CD14-positive monocyte (primary cell): ENCODE measurements at regions not wholly inside any gene's neighbourhood (a gene's known extent, or its start where the extent isn't known, plus 50 kb on each side); places are given as distances from the start of the nearest gene placed in this dataset.

Experiments
- DNase-seq, 3 donors: peaks; one replicate each; pipeline ENCODE4 v3.0.0-alpha.2; 2011 to 2022
- H2AFZ ChIP-seq: 2 replicates; pipeline ENCODE4 v1.6.0; 2012; ENCODE audit warnings: mild to moderate bottlenecking, low read depth, low read length, inconsistent platforms; ENCODE audit not compliant: insufficient read depth, poor library complexity, severe bottlenecking
- H3K27ac ChIP-seq, 2 donors: 1 replicate in 1 of 2; 2 replicates in 1 of 2; pipeline ENCODE4 v1.5.1; 2012 to 2013; ENCODE audit warnings: low read length in 2 of 2, control low read depth in 1 of 2, inconsistent platforms in 1 of 2, low read depth in 1 of 2, mild to moderate bottlenecking in 1 of 2
- H3K27me3 ChIP-seq, 2 donors: one replicate each; pipeline versions ENCODE4 v1.6.0 to v1.6.1; 2011 to 2013; ENCODE audit warnings: low read length in 2 of 2; ENCODE audit not compliant: control insufficient read depth in 2 of 2, insufficient read depth in 2 of 2
- H3K36me3 ChIP-seq, 2 donors: replicated peaks in 1 of 2; 1 replicate in 1 of 2; 2 replicates in 1 of 2; pipeline versions ENCODE4 v1.5.1 to v1.6.1; 2012 to 2013; ENCODE audit warnings: low read length in 2 of 2, control low read depth in 1 of 2, inconsistent platforms in 1 of 2, mild to moderate bottlenecking in 1 of 2; ENCODE audit not compliant: insufficient read depth in 2 of 2, control insufficient read depth in 1 of 2
- H3K4me1 ChIP-seq, 2 donors: 1 replicate in 1 of 2; 2 replicates in 1 of 2; pipeline versions ENCODE4 v1.5.1 to v1.6.1; 2012 to 2013; ENCODE audit warnings: low read length in 2 of 2, control low read depth in 1 of 2, inconsistent platforms in 1 of 2, mild to moderate bottlenecking in 1 of 2, moderate library complexity in 1 of 2; ENCODE audit not compliant: insufficient read depth in 2 of 2, control insufficient read depth in 1 of 2
- H3K4me2 ChIP-seq: replicated peaks from 2 replicates; pipeline ENCODE3; 2012; ENCODE audit warnings: low read length, moderate library complexity, mild to moderate bottlenecking; ENCODE audit not compliant: poor library complexity, severe bottlenecking; ENCODE audit errors: extremely low read depth
- H3K4me3 ChIP-seq, 3 experiments: fragments of 200-600 bp in 1 of 3; sonication (generic) in 1 of 3; replicated peaks in 1 of 3; 1 replicate in 2 of 3; 2 replicates in 1 of 3; pipeline ENCODE4 v1.5.1; 2011 to 2013; ENCODE audit warnings: low read length in 3 of 3, mild to moderate bottlenecking in 3 of 3, control low read depth in 2 of 3, low read depth in 2 of 3, inconsistent platforms in 1 of 3, moderate library complexity in 1 of 3
- H3K79me2 ChIP-seq: 2 replicates; pipeline ENCODE4 v1.6.0; 2012; ENCODE audit warnings: mild to moderate bottlenecking, control low read depth, inconsistent platforms, low read length, moderate library complexity; ENCODE audit not compliant: insufficient read depth
- H3K9ac ChIP-seq: 2 replicates; pipeline ENCODE4 v1.6.0; 2017; ENCODE audit warnings: low read length, mild to moderate bottlenecking; ENCODE audit not compliant: insufficient read depth, poor library complexity, severe bottlenecking
- H3K9me3 ChIP-seq, 2 donors: replicated peaks in 1 of 2; 1 replicate in 1 of 2; 2 replicates in 1 of 2; pipeline versions ENCODE4 v1.5.1 to v1.6.1; 2012 to 2013; ENCODE audit warnings: low read length in 2 of 2, control low read depth in 1 of 2; ENCODE audit not compliant: control insufficient read depth in 1 of 2, insufficient read depth in 1 of 2
- H4K20me1 ChIP-seq: 2 replicates; pipeline ENCODE4 v1.6.0; 2012; ENCODE audit warnings: mild to moderate bottlenecking, low read length, control low read depth, moderate library complexity; ENCODE audit not compliant: insufficient read depth
- H3K27ac Mint-ChIP-seq, 7 donors: one replicate each; pipeline ENCODE4 v1.8.0; 2020; ENCODE audit warnings: mild to moderate bottlenecking in 7 of 7, mixed read lengths in 7 of 7, moderate library complexity in 6 of 7, inconsistent platforms in 2 of 7
- H3K27me3 Mint-ChIP-seq, 3 donors: one replicate each; pipeline ENCODE4 v1.8.0; 2021 to 2022; ENCODE audit warnings: low read depth in 3 of 3, mild to moderate bottlenecking in 3 of 3, mixed read lengths in 3 of 3, moderate library complexity in 3 of 3, inconsistent platforms in 1 of 3
- H3K36me3 Mint-ChIP-seq, 2 donors: one replicate each; pipeline ENCODE4 v1.8.0; 2020; ENCODE audit warnings: mixed read lengths in 2 of 2, inconsistent platforms in 1 of 2, mild to moderate bottlenecking in 1 of 2
- H3K4me1 Mint-ChIP-seq: one replicate; pipeline ENCODE4 v1.8.0; 2020; ENCODE audit warnings: mild to moderate bottlenecking, mixed read lengths
- H3K4me3 Mint-ChIP-seq, 2 donors: one replicate each; pipeline ENCODE4 v1.8.0; 2020; ENCODE audit warnings: mild to moderate bottlenecking in 2 of 2, mixed read lengths in 2 of 2, moderate library complexity in 1 of 2
- H3K9me3 Mint-ChIP-seq, 7 donors: one replicate each; pipeline ENCODE4 v1.8.0; 2020 to 2022; ENCODE audit warnings: mixed read lengths in 7 of 7, mild to moderate bottlenecking in 6 of 7, moderate library complexity in 6 of 7, inconsistent platforms in 2 of 7
- WGBS: methylation state at CpG from one replicate; pipeline ENCODE4 v1.1.5; 2013; ENCODE audit warnings: missing lambda C conversion rate; ENCODE audit not compliant: insufficient coverage; 5-methylcytosine and 5-hydroxymethylcytosine counted together
- intact Hi-C, 2 donors: fragments of 100-400 bp; cut with micrococcal nuclease; formaldehyde crosslinking; loops; one replicate each; pipeline versions ENCODE4 v1.15.0 to v1.15.1; 2023
- TF ChIP-seq, protein P1 (sequence below): fragments of 200-600 bp; IDR thresholded peaks from one replicate; pipeline ENCODE4 v1.8.0; 2022; ENCODE audit warnings: antibody characterized with exemption, mild to moderate bottlenecking

DNA sequence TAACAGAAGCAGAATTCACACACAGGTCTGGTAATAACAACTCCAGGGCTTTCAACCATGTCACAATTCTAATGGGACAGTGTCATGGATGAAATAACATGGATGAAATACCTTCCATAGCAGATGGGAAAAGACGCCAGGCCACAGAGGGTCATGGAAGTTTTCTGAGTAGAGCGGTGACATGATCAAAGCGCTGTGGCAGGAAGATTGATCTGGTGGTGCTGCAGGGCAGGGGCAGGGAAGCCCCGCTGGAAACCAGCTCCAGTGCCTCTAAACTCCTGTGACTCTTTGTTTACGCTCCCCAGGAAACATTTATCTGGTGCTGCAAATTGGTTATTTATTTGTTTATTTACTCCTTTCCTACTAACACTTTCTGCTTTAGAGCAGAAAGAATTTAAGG lies 108.3 kb upstream of the HMGA2 start:
- WGBS: 100% methylated on average over 2 of the region's 5 CpGs
- Mint-ChIP-seq H3K36me3 (no peaks in the 10 kb centered on the region), H3K4me3 (no peak overlapping the region), H3K4me1 (no peaks in the 10 kb centered on the region), H3K9me3 (no peaks in the 10 kb centered on the region), H3K27ac (no peak overlapping the region), H3K27me3 (peaks cover 3 to 9% (median 7%) of the 10 kb centered on the region in 3 donors)
- Histone ChIP-seq H4K20me1 (no peaks in the 10 kb centered on the region), H3K36me3 (no peaks in the 10 kb centered on the region), H3K4me1 (no peaks in the 10 kb centered on the region), H3K79me2 (no peaks in the 10 kb centered on the region), H3K27me3 (peaks cover 0 to 3% of the 10 kb centered on the region in 2 donors), H3K9ac (no peak overlapping the region), H3K4me2 (no peak overlapping the region), H3K4me3 (no peak overlapping the region), H2AFZ (no peak overlapping the region), H3K27ac (no peak overlapping the region), H3K9me3 (no peaks in the 10 kb centered on the region)
- intact Hi-C loops: no loop called here
- DNase-seq: no peak
- TF ChIP-seq, protein P1, sequence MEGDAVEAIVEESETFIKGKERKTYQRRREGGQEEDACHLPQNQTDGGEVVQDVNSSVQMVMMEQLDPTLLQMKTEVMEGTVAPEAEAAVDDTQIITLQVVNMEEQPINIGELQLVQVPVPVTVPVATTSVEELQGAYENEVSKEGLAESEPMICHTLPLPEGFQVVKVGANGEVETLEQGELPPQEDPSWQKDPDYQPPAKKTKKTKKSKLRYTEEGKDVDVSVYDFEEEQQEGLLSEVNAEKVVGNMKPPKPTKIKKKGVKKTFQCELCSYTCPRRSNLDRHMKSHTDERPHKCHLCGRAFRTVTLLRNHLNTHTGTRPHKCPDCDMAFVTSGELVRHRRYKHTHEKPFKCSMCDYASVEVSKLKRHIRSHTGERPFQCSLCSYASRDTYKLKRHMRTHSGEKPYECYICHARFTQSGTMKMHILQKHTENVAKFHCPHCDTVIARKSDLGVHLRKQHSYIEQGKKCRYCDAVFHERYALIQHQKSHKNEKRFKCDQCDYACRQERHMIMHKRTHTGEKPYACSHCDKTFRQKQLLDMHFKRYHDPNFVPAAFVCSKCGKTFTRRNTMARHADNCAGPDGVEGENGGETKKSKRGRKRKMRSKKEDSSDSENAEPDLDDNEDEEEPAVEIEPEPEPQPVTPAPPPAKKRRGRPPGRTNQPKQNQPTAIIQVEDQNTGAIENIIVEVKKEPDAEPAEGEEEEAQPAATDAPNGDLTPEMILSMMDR: no peak

DNA sequence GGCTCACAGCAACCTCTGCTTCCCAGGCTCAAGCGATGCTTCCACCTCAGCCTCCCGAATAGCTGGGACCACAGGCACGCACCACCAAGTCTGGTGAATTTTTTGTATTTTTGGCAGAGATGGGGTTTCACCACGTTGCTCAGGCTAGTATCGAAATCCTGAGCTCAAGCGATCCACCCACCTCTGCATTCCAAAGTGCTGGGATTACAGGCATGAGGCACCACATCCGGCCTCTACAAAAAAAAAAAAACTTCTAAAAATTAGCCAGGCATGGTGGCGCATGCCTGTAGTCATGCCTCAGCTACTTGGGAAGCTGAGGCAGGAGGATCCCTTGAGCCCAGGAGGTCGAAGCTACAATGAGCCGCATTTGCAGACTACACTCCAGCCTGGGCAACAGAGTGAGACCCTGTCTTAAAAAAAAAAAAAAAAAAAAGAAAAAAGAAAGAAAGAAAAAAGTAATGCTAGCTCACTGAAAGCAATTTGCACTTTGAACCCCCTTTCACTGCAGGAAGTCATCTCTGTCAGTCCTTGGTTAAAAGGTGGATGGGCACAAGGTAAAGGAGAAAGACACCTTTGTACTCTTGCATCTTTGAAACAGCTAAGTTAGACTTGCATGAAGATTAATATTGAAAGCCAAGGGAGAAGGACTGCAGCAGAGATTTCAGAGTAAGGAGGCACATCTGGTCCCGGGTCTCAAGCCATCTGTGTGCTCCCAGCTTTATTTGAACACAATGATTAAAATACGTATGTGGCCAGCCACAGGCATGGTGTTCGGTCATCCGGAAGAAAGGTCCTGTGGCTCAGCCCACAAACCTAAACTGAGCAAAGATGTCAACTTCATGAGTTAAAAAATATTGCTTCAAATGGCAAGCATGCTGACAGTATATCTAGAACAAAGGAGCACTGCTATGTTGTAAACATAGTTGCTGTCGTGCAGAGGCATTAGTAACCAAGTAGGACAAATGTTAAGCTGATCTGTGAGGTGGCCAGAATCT lies 103.8 kb upstream of the HMGA2 start:
- Histone ChIP-seq H3K4me1 (no peaks in the 10 kb centered on the region), H3K36me3 (no peaks in the 10 kb centered on the region), H3K79me2 (no peaks in the 10 kb centered on the region), H4K20me1 (no peaks in the 10 kb centered on the region), H3K9me3 (no peaks in the 10 kb centered on the region), H3K9ac (no peak overlapping the region), H3K4me3 (no peak overlapping the region), H3K27ac (no peak overlapping the region), H3K4me2 (no peak overlapping the region), H3K27me3 (peaks cover 0 to 9% of the 10 kb centered on the region in 2 donors), H2AFZ (no peak overlapping the region)
- no peak overlapping the region for H3K27ac Mint-ChIP-seq
- no peaks in the 10 kb centered on the region for H3K4me1 Mint-ChIP-seq
- peaks cover 10 to 16% (median 15%) of the 10 kb centered on the region in 3 donors for H3K27me3 Mint-ChIP-seq
- TF ChIP-seq, protein P1: no peak
- intact Hi-C loops: no loop called here
- 94% methylated on average over 11 of the region's 15 CpGs for WGBS
- no peak for DNase-seq
- H3K36me3 Mint-ChIP-seq: no peaks in the 10 kb centered on the region
- H3K9me3 Mint-ChIP-seq: peaks cover 0 to 4% (median 0%) of the 10 kb centered on the region in 7 donors
- no peak overlapping the region for H3K4me3 Mint-ChIP-seq
